ENCODE measurements at regions not wholly inside any gene's neighbourhood (a gene's known extent, or its start where the extent isn't known, plus 50 kb on each side); places are given as distances from the start of the nearest gene placed in this dataset.

GRCh38 chr20:24743641-24744040 is 205.4 kb upstream of the CST7 start:
- in situ Hi-C loops (cut with MboI; ENCODE audit: low sequenced_read_pairs) (no loop called here), dilution Hi-C loops (cut with HindIII; ENCODE audit: low sequenced_read_pairs, unreplicated experiment) (no loop called here), intact Hi-C loops (cut with micrococcal nuclease) (no loop called here)
- Histone ChIP-seq H3K9me3 (ENCODE audit: control insufficient read depth, insufficient read depth, low read length) (no peaks in the 10 kb centered on the region), H3K4me1 (ENCODE audit: control insufficient read depth, insufficient read depth, low read length) (no peaks in the 10 kb centered on the region), H3K14ac (replicated peaks; ENCODE audit: low read depth, low read length) (no peak overlapping the region), H3K56ac (ENCODE audit: extremely low read depth, insufficient read depth, low read length) (no peak overlapping the region), H2BK120ac (ENCODE audit: low read depth, low read length) (no peak overlapping the region), H3K27ac (ENCODE audit: insufficient read depth, low read length) (no peak overlapping the region), H3K9ac (ENCODE audit: low read depth, low read length) (no peak overlapping the region), H2BK15ac (ENCODE audit: low read depth, low read length) (no peak overlapping the region), H3K4ac (ENCODE audit: low read depth, low read length) (no peak overlapping the region), H2AK5ac (ENCODE audit: low read depth, low read length) (no peak overlapping the region), H2AFZ (replicated peaks; ENCODE audit: low read length, poor library complexity) (no peak overlapping the region), H3K27me3 (ENCODE audit: control insufficient read depth, insufficient read depth, low read length) (peaks cover 18% of the 10 kb centered on the region), H3K9me1 (ENCODE audit: insufficient read depth, low read length) (no peaks in the 10 kb centered on the region), H3K23ac (ENCODE audit: low read depth, low read length) (no peak overlapping the region), H2BK20ac (ENCODE audit: low read depth, low read length) (no peak overlapping the region), H4K8ac (ENCODE audit: low read depth in 2 of 2, low read length in 2 of 2) (no peak overlapping the region), H3K18ac (ENCODE audit: low read depth, low read length) (no peak overlapping the region), H4K91ac (ENCODE audit: insufficient read depth, low read depth, low read length) (no peak overlapping the region), H3K79me1 (ENCODE audit: low read depth in 1 of 2, low read length in 2 of 2) (no peaks in the 10 kb centered on the region), H4K20me1 (ENCODE audit: insufficient read depth, low read length) (no peaks in the 10 kb centered on the region), H3K4me3 (ENCODE audit: insufficient read depth, low read depth, low read length) (no peak overlapping the region), H3K36me3 (ENCODE audit: control insufficient read depth, insufficient read depth, low read length) (no peaks in the 10 kb centered on the region), H3K4me2 (ENCODE audit: low read depth, low read length) (no peak overlapping the region), H2BK5ac (ENCODE audit: low read depth, low read length, poor library complexity, severe bottlenecking) (no peak overlapping the region), H2AK9ac (replicated peaks; ENCODE audit: low read depth, low read length, poor library complexity) (no peak overlapping the region), H4K5ac (ENCODE audit: low read depth, low read length) (no peak overlapping the region)
- DNase-seq (no peak), ATAC-seq (ENCODE audit: low read depth) (no peak)
- no CpG with 5 or more reads among the region's 5 CpGs for whole genome bisulfite sequencing, 2 experiments (ENCODE audit: extremely low coverage in 2 of 2, insufficient read length in 1 of 2)
- BruUV-seq (replicated peaks): no TSS peak
- CTCF ChIA-PET: no interaction called here
- POLR2A ChIA-PET (ENCODE audit: unreplicated experiment): no interaction called here
- TF ChIP-seq RFX5 (IDR thresholded peaks at IDR 0.05; ENCODE audit: low read depth, low read length) (no peak), USF2 (IDR thresholded peaks at IDR 0.05; ENCODE audit: low read depth, low read length) (no peak), POLR2A (IDR thresholded peaks at IDR 0.05; ENCODE audit: low read depth, low read length) (no peak), ELK1 (IDR thresholded peaks at IDR 0.05; ENCODE audit: borderline replicate concordance, low read depth, low read length) (no peak), MXI1 (IDR thresholded peaks at IDR 0.05; ENCODE audit: borderline replicate concordance, low read depth, low read length) (no peak), MAFK (IDR thresholded peaks at IDR 0.05; ENCODE audit: low read depth, low read length) (no peak), MAZ (IDR thresholded peaks at IDR 0.05; ENCODE audit: borderline replicate concordance, low read depth, low read length) (no peak)
